GM19351 (cell line): ENCODE measurements at regions not wholly inside any gene's neighbourhood (a gene's known extent, or its start where the extent isn't known, plus 50 kb on each side); places are given as distances from the start of the nearest gene placed in this dataset.

Experiments
- ATAC-seq: cut with Tn5 transposase; IDR thresholded peaks from one replicate; pipeline ENCODE4 v1.9.1; 2021; ENCODE audit warnings: mild to moderate bottlenecking, moderate library complexity; ENCODE audit not compliant: unreplicated experiment

- no peak for ATAC-seq
Measured at GRCh38 chr4:3818371-3818770, 52.2 kb downstream of the ADRA2C start.

DNA sequence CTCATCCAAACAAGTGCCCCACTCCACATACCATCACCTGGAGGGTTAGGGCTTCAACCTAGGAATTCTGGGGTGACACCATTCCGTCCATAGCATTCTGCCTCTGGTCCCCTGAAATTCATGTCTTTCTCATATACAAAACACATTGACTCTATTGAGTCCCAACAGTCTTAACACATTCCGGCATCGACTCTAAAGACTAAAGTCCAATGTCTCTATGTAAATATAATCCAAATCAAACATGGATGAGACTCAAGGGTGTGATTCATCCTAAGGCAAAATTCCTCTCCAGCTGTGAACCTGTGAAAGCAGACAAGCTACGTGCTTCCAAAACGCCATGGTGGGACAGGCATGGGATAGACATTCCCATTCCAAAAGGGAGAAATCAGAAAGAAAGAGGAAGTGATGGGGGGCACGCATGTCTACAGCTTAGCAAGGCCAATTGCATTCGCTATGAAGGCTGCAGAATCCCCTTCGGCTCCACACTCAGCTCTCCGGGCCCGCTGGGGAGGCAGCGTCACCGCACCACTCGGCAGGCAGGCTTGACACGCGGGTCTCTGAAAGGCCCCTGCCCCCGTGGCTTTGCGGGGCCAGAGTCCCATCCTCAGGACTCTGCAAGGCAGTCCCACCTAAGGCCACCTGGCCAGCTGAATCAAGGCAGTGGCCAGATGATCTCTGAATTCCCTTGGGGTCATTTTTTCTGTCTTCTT is 53.2 kb downstream of the ADRA2C start:
- ATAC-seq: no peak

DNA sequence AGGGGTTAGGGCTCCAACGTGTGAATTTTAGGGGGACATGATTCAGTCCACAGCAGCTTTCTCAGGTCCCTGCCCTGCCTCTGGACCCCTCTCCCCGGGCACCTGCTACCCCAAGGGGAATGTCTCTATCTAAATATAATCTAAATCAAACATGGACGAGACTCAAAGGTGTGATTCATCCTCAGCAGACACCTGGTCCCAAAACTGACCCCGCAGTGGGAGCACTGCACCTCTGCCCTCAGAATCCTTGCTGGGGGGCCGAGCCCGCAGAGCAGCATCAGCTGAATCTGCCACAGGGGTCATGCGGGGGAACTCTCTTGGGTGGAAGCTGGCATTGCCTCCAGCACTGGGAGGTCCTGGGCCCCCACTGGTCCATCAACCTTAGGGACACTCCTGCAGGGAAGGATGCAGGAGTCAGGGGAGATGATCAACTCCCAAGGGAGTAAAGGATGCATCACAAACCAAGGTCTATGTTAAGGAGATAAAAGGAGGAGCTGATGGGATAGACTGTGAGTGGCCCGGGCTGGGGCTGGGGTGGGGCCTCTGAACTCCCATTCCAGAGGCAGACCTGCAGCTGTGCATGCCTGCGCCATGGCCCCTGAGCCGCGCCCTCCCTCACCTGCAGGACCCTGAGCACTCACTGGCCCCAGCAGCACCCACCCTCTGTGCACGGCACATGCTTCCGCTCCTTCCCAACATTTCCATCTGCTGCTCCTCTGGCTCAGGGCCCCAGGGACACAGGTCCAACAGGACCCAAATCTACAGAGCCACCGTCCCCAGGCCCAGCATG is 54.0 kb downstream of the ADRA2C start:
- no peak for ATAC-seq

DNA sequence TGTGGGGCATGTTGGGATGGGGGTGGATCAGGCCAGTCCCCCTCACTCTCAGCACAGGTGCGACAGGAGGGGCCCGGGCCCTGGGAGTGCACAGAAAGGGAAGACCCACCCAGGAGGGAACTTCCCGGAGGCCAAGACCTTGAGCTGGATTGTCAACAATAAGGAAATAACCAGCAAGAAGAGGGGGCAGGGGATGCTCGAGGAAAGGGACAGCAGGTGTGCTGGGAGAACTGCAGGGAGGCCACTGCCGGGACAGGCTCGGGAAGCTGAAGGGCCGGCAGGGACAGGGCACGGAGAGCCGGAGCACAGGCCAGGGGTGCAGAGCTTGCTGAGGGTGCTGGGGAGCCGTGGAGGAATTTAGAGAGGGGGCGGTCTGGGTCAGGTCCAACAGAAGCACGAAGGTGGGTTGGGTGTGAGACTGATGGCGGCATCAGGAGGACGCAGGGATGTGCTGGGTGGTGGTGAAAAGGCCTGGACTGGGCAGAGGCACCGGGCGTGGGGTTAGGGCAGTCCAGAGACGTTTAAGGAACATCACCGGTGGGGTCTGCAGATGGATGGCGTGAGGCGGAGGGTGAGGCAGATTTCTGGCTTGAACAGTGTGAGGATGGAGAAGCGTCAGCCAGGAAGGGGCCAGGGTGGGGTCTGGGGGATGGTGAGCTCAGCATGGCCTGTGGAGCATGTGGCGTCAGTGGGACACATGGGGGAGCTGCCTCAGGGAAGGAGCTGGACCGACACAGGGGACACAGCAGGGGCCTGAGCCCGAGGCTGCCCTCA is 54.8 kb downstream of the ADRA2C start:
- no peak for ATAC-seq

- ATAC-seq: no peak
Measured at GRCh38 chr4:3821580-3822229, 55.5 kb downstream of the ADRA2C start.

DNA sequence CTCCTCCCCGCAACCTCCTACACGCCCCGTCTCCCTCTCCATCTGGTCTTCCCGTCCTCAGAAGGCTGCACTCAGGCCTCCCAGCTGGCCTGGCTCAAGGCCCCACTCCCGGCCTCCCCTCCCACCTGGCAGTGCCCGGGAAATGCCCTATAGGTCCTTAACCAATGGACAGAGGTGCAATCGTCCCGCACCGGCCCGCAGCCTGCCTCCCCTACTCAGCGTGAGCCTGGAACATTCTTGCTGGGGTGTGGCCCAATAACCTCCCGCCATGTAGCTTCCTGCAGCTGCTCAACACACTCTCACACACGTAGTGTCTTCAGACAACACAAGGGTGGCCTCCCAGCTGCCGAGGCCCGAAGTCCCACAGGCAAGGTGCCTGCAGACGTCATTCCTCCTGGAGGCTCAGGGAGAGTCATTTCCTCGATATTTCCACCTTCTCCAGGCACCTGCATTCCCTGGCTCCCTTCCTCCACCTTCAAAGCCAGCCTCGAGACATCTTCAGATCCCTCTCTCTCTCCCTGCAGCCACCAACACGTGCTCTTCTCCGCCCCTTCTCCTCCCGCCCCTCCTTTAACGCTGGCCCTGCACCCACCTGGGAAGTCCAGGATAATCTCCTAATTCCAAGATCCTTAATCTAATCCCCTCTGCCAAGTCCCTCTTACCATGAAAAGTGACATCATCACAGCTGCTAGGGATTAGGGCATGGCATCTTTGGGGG is 56.2 kb downstream of the ADRA2C start:
- ATAC-seq: no peak

DNA sequence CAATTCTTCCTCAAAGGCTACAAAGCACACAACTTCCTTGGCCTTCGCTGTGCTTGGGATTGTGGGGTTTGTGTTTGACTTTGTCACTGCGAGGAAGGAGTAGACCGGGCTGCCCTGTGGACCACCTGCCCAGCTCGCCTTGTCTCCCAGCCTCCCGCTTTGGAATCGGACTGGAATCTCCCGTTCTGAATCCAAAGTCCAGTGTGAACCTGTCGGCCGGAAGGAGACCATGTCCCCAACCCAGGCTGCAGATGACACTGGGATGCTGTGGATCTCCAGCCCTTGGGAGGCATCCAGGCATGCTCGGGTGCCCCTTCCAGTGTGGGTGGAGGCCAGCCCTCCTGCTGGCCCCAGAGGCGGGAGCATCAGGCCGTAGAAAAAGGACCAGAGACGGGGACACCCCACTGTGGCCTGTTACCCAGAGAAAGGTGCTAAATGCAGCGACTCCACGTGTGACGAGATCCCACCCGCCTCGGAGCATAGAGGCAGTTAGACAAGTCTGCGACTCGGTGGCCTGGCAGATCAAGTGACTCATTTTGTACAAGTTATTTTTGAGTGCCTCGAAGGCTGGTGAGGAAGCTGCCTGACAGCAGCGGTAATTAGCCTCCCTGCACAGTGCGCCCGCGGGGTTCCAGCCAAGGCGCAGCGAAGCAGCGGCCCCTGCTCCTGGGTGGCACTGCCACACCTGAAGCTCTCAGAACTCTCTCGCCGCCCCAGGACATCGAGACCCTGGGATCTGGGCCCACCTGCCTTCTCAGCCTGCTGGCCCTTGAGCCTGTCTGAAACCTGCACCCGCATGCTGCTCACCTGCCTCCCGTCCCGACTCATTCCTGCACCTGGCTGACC is 57.5 kb downstream of the ADRA2C start:
- ATAC-seq: no peak

GRCh38 chr4:3824521-3825270 is 58.5 kb downstream of the ADRA2C start:
- no peak for ATAC-seq

DNA sequence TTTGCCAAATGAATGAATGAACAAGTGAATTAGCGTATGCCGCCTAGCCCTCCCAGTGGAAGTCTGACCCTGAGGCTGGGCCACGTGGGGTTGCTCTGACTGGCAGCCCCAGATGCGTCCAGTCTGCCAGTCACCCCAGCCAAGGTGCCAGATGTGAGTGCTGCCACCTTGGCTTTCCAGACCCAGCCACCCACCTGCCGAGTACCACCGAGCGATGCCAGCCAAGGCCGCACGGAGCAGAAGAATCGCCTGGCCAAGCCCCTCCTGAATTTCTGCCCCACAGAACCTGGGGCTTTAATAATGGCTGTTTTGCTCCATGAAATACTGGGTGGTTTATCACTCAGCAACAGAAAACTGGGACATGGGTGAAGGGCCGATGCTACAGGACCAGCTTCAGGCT is 59.3 kb downstream of the ADRA2C start:
- ATAC-seq: no peak

- no peak for ATAC-seq
Measured at GRCh38 chr4:3826247-3827172, 60.3 kb downstream of the ADRA2C start.

DNA sequence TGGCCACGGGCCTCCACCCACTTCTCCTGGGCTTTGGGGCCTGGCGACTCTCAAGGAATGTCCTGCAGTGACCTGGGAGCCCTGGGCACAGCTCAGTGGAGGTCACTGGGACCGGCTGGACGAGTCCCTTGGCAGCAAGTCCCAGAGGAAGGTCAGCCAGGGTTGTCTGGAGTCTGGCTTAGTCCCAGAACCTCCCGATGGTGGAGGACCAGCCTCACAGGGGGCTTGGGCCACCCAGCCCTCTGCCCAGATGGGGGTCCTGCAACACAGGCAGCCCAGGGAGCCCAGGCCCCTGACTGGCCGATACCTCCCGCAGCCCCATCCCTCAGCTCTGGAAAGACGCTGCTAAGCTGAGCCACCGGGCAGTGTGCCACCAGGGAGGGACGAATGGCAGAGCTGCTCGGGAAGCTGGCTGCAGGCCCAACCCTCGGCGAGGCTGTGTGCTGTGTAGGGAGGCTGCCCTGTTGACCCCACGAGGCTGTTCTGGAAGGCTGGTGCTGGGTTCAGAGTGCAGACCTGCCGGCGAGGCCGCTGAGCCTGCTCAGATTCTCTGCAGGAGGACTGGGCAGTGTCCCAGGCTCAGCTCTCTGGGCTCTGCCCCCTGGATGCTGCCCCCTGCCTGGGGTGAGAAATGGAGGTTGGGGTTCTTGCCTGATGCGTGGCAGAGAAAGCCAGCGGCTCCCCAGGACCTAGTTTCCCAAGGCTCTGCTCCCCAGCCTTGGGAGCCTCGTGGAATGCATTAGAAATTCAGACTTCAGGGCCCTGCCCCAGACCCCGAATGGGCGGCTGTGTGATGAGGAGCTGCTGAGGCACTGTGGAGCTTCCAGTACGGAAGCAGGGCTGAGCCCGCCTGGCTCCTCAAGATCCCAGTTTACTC is 61.7 kb downstream of the ADRA2C start:
- no peak for ATAC-seq

- ATAC-seq: no peak
Measured at GRCh38 chr4:3828546-3828945, 62.4 kb downstream of the ADRA2C start.

GRCh38 chr4:3829211-3829955 is 63.2 kb downstream of the ADRA2C start:
- ATAC-seq: no peak

DNA sequence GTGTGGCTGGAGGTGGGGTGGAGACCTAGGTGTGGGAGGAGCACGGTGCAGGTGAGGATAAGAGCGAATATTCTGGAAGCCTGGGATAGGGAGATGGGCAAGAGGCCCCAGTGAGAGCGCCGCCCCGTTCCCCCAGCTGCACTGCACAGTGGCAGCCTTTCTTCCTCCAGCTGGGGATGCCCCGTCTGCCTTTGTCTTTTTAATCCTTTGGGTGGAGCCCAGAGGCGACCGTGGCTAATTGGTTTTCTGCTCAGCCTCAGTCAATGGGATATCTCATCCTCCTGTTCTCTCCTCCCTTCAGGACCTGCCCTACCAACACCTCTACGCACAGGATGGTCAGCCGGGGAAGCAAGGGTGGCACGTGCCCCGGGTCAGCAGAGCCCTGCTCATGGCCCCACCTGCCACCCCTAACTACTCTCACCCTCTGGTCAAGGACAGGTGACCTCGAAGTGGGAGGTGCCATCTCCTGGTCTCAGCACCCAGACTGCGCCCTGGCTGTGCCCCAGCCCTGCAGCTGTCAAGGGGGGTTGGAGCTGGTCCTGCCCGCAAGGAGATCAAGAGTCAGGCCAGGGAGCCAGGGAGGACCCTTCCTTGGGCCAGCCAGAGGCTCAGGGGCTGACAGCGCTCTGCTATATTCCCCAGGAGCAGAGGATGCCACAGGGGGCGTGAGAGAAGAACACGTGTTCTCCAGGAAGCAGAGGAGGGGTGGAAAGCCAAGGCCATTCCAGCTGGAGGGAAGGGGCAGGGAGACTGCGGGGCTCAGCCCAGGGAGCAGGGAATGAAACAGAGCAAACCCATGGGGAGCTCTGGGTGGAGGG is 64.0 kb downstream of the ADRA2C start:
- no peak for ATAC-seq

- no peak for ATAC-seq
Measured at GRCh38 chr4:3830774-3831528, 64.8 kb downstream of the ADRA2C start.
